ENCODE measurements at regions not wholly inside any gene's neighbourhood (a gene's known extent, or its start where the extent isn't known, plus 50 kb on each side); places are given as distances from the start of the nearest gene placed in this dataset.

DNA sequence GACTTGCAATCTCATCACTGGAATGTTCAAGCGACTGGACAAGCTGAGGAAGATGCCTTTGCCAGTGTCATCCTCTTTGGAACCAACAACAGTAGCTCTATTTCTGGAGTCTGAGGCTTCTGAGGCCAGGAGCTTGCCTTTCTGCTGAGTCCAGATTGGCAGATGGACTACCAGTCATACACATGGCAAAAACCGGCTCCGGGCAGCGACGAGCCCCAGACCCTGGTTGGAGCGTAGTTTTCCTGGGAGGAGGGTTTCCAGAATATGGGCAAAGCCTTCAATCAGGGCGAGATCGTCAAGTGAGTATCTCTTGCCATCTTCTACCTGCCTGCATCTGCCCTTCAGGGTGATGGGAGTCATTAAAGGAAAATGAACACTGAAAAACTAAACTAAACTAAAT, 807.9 kb downstream of the C4orf33 start (continued):
- TF ChIP-seq, protein P1, sequence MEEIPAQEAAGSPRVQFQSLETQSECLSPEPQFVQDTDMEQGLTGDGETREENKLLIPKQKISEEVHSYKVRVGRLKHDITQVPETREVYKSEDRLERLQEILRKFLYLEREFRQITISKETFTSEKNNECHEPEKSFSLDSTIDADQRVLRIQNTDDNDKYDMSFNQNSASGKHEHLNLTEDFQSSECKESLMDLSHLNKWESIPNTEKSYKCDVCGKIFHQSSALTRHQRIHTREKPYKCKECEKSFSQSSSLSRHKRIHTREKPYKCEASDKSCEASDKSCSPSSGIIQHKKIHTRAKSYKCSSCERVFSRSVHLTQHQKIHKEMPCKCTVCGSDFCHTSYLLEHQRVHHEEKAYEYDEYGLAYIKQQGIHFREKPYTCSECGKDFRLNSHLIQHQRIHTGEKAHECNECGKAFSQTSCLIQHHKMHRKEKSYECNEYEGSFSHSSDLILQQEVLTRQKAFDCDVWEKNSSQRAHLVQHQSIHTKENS (CRISPR knock-in tag; IDR thresholded peaks at IDR 0.05), result no peak
- TF ChIP-seq ZKSCAN8 (CRISPR knock-in tag; IDR thresholded peaks at IDR 0.05) (no peak), ZNF354B (CRISPR knock-in tag; IDR thresholded peaks at IDR 0.05) (no peak)

DNA sequence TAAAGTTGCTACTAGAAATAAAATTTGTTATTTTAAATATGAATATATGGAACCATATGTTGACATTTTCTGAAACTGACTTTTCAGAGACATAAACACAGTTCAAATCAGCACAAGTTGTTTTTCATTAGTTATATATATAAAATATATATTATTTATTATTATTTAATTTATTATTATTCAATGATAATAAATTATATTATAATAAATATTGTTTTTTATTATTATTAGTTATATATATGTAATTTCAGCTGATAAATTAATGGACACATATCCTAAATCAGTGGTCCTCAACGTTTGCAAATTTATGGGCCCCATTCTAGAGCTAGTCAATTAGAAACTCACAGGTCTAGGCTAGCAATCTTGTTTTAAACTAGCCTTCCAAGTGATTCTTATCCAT, 809.3 kb downstream of the C4orf33 start:
- no TSS peak for BruUV-seq (replicated peaks)
- Histone ChIP-seq H3K9me1 (ENCODE audit: control insufficient read depth, insufficient read depth, low read length) (no peaks in the 10 kb centered on the region), H3K4me2 (ENCODE audit: insufficient read depth, low read length) (no peak overlapping the region), H4K20me1 (replicated peaks; ENCODE audit: control insufficient read depth, insufficient read depth, low read length) (no peaks in the 10 kb centered on the region), H3K9me3 (replicated peaks; ENCODE audit: control insufficient read depth, insufficient read depth, low read depth, low read length) (no peaks in the 10 kb centered on the region; the same call in 1 of the 2 replicates), H3K27me3 (ENCODE audit: control insufficient read depth in 2 of 2, insufficient read depth in 2 of 2, low read length in 2 of 2) (no peaks in the 10 kb centered on the region), H3K4me1 (replicated peaks in 1 of 2; ENCODE audit: control insufficient read depth in 2 of 2, insufficient read depth in 2 of 2, low read length in 2 of 2) (no peaks in the 10 kb centered on the region), H2AFZ (ENCODE audit: low read depth, low read length) (no peak overlapping the region), H3K4me3 (no peak overlapping the region), H3K36me3 (ENCODE audit: control insufficient read depth, insufficient read depth, low read length) (no peaks in the 10 kb centered on the region), H3K79me2 (ENCODE audit: control insufficient read depth, insufficient read depth, low read length) (no peaks in the 10 kb centered on the region), H3K27ac (ENCODE audit: extremely low read depth, low read depth, low read length) (no peak overlapping the region), H3K9ac (ENCODE audit: insufficient read depth in 1 of 2, low read depth in 2 of 2, low read length in 2 of 2) (no peak overlapping the region)
- ChIA-PET POLR2A (no interaction called here), CTCF (ENCODE audit: low intra/inter-chr PET ratio) (no interaction called here)
- no peak for FAIRE-seq
- no peak for ATAC-seq
- no peak for DNase-seq (ENCODE audit: extremely low read depth in 1 of 4, low spot score in 3 of 4)
- in situ Hi-C loops (cut with MboI), result no loop called here
- WGBS (ENCODE audit: insufficient coverage, low coverage, missing lambda C conversion rate), result 0% methylated on average over 1 of the region's 1 CpG
- intact Hi-C loops (cut with micrococcal nuclease), result no loop called here
- TF ChIP-seq, protein P2, sequence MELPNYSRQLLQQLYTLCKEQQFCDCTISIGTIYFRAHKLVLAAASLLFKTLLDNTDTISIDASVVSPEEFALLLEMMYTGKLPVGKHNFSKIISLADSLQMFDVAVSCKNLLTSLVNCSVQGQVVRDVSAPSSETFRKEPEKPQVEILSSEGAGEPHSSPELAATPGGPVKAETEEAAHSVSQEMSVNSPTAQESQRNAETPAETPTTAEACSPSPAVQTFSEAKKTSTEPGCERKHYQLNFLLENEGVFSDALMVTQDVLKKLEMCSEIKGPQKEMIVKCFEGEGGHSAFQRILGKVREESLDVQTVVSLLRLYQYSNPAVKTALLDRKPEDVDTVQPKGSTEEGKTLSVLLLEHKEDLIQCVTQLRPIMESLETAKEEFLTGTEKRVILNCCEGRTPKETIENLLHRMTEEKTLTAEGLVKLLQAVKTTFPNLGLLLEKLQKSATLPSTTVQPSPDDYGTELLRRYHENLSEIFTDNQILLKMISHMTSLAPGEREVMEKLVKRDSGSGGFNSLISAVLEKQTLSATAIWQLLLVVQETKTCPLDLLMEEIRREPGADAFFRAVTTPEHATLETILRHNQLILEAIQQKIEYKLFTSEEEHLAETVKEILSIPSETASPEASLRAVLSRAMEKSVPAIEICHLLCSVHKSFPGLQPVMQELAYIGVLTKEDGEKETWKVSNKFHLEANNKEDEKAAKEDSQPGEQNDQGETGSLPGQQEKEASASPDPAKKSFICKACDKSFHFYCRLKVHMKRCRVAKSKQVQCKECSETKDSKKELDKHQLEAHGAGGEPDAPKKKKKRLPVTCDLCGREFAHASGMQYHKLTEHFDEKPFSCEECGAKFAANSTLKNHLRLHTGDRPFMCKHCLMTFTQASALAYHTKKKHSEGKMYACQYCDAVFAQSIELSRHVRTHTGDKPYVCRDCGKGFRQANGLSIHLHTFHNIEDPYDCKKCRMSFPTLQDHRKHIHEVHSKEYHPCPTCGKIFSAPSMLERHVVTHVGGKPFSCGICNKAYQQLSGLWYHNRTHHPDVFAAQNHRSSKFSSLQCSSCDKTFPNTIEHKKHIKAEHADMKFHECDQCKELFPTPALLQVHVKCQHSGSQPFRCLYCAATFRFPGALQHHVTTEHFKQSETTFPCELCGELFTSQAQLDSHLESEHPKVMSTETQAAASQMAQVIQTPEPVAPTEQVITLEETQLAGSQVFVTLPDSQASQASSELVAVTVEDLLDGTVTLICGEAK (IDR thresholded peaks at IDR 0.05), result no peak
- TF ChIP-seq, protein P2 (CRISPR knock-in tag; IDR thresholded peaks at IDR 0.05), result no peak
- TF ChIP-seq BCL6 (CRISPR knock-in tag; IDR thresholded peaks at IDR 0.05) (no peak), PHF8 (IDR thresholded peaks at IDR 0.05; ENCODE audit: borderline replicate concordance, low read length) (no peak), NR2C2 (CRISPR knock-in tag; IDR thresholded peaks at IDR 0.05) (no peak), NR2C2 (tag; IDR thresholded peaks at IDR 0.05) (no peak), SMARCB1 (IDR thresholded peaks at IDR 0.05; ENCODE audit: insufficient read length, low read depth) (no peak), ZNF354B (CRISPR knock-in tag; IDR thresholded peaks at IDR 0.05) (no peak), DACH1 (IDR thresholded peaks at IDR 0.05; ENCODE audit: partially characterized antibody) (no peak), ILK (tag; IDR thresholded peaks at IDR 0.05; ENCODE audit: borderline replicate concordance, low read depth) (no peak), CBX5 (IDR thresholded peaks at IDR 0.05; ENCODE audit: borderline replicate concordance, low read depth) (no peak)
